Heart right ventricle (tissue), 16 donors: ENCODE measurements at regions not wholly inside any gene's neighbourhood (a gene's known extent, or its start where the extent isn't known, plus 50 kb on each side); places are given as distances from the start of the nearest gene placed in this dataset.

Experiments
- ATAC-seq, 8 donors: fragments of 200-7000 bp; cut with Tn5 transposase; one replicate each; pipeline ENCODE4 v1.9.1; 2020; ENCODE audit warnings: mild to moderate bottlenecking in 8 of 8, moderate library complexity in 8 of 8, moderate number of reproducible peaks in 1 of 8
- DNase-seq, 2 donors: peaks; one replicate each; pipeline ENCODE4 v3.0.0-alpha.2; 2020
- H3K27ac ChIP-seq, 10 donors: fragments of 200-600 bp; sonication (generic) in 2 of 10; one replicate each; pipeline versions ENCODE4 v1.5.0 to v1.8.0; 2020 to 2022; ENCODE audit warnings: mild to moderate bottlenecking in 3 of 10
- H3K27me3 ChIP-seq, 7 donors: fragments of 200-600 bp; one replicate each; pipeline ENCODE4 v1.8.0; 2021 to 2022; ENCODE audit warnings: mild to moderate bottlenecking in 2 of 7
- H3K36me3 ChIP-seq, 9 donors: fragments of 200-600 bp; sonication (generic) in 1 of 9; one replicate each; pipeline versions ENCODE4 v1.5.0 to v1.8.0; 2020 to 2022; ENCODE audit warnings: mild to moderate bottlenecking in 2 of 9
- H3K4me1 ChIP-seq, 9 donors: fragments of 200-600 bp; sonication (generic) in 1 of 9; one replicate each; pipeline versions ENCODE4 v1.5.0 to v1.8.0; 2020 to 2022; ENCODE audit warnings: mild to moderate bottlenecking in 4 of 9
- H3K4me3 ChIP-seq, 10 donors: fragments of 200-600 bp; sonication (generic) in 2 of 10; one replicate each; pipeline versions ENCODE4 v1.5.0 to v1.8.0; 2020 to 2022; ENCODE audit warnings: mild to moderate bottlenecking in 7 of 10, moderate library complexity in 2 of 10
- H3K9me3 ChIP-seq, 11 donors: fragments of 200-600 bp in 10 of 11; sonication (generic) in 2 of 11; one replicate each; pipeline versions ENCODE4 v1.5.0 to v1.8.0; 2013 to 2022; ENCODE audit warnings: mild to moderate bottlenecking in 2 of 11, control low read depth in 1 of 11, moderate library complexity in 1 of 11
- CTCF ChIP-seq, 9 donors: fragments of 200-600 bp; sonication (generic) in 2 of 9; IDR thresholded peaks; one replicate each; pipeline versions ENCODE4 v1.5.0 to v1.8.0; 2021 to 2022; ENCODE audit warnings: antibody characterized with exemption in 9 of 9, mild to moderate bottlenecking in 5 of 9, moderate library complexity in 1 of 9
- WGBS, 2 donors: extraction: QIAGEN DNeasy Blood & Tissue Kit; methylation state at CpG; one replicate each; pipeline ENCODE4 v1.1.7; 2013; ENCODE audit warnings: inconsistent platforms in 1 of 2; 5-methylcytosine and 5-hydroxymethylcytosine counted together
- intact Hi-C, 10 donors: fragments of 100-400 bp; cut with DNase I; formaldehyde crosslinking; loops; one replicate each; pipeline versions ENCODE4 v1.11.1 to v1.14.2; 2022
- donor health status: Arrhythmogenic right ventricular cardiomyopathy.
- donor health status: ischemic (EF 13 %, LVEDD 7.1; RV severe dilation, severe dysfunction).
- donor health status: healthy with polysubstance abuse.
- donor health status: DM: no; HTN: yes; CAD: no.
- donor health status: DM: no; HTN: no; CAD: no.
- donor health status: ischemic (EF 25% LVEDD 6.9; RV normal size, moderate dysfunction).
- donor health status: ischemic (EF 25% LVEDD 5.7; RV mildly dilated, moderate dysfunction).
- donor health status: healthy.
- donor health status: DM: yes; HTN: yes; CAD: no.
- donor health status: Ischemic cardiomyopathy.
- donor health status: ischemic (EF 35%, LVEDD 5.7; RV mildly dilated, moderate dysfunction).
- donor health status: nonischemic (EF 11% LVEDD 7.7; RV severe dilation, severe dysfunction).
- donor health status: DM: yes; HTN: yes; CAD: no.
- donor health status: PGD.
- donor health status: ischemic (EF 29% LVEDD 5.4; RV normal size, mild dysfunction).
- donor health status: nonischemic (EF 23%, LVEDD 6.1; RV moderate dilation, normal function).

GRCh38 chr5:124343451-124343867, 403.0 kb downstream of the ZNF608 start:
- intact Hi-C loops: loop anchor here in 1 of 10 donors (5.0 kb wide), 2 partner anchors 309 to 404 kb away; partner anchors contain the start of gene ZNF608
- H3K4me3 ChIP-seq: no peak overlapping the region
- peak overlapping the region in 1 of 10 donors; percentile 12 for H3K27ac ChIP-seq
- 82 to 86% methylated on average over 5 of the region's 5 CpGs for WGBS, 2 donors
- no peaks in the 10 kb centered on the region for H3K9me3 ChIP-seq
- no peaks in the 10 kb centered on the region for H3K27me3 ChIP-seq
- peaks cover 5 to 38% (median 28%) of the 10 kb centered on the region in 9 donors for H3K4me1 ChIP-seq
- ATAC-seq: peak in 4 of 8 donors; percentile 24 to 79 (median 48)
- DNase-seq: no peak
- H3K36me3 ChIP-seq: no peaks in the 10 kb centered on the region
- no peak for TF ChIP-seq CTCF (IDR thresholded peaks at IDR 0.05)

- no peaks in the 10 kb centered on the region for H3K9me3 ChIP-seq
- H3K4me3 ChIP-seq: no peak overlapping the region
- 82 to 83% methylated on average over 1 of the region's 1 CpG for WGBS, 2 donors
- DNase-seq (no peak), ATAC-seq (no peak)
- peaks cover 5 to 38% (median 28%) of the 10 kb centered on the region in 9 donors for H3K4me1 ChIP-seq
- TF ChIP-seq CTCF (IDR thresholded peaks at IDR 0.05): no peak
- peak overlapping the region in 1 of 10 donors; percentile 12 for H3K27ac ChIP-seq
- H3K27me3 ChIP-seq: no peaks in the 10 kb centered on the region
- intact Hi-C loops: loop anchor here in 1 of 10 donors (5.0 kb wide), 2 partner anchors 309 to 404 kb away; partner anchors contain the start of gene ZNF608
- H3K36me3 ChIP-seq: no peaks in the 10 kb centered on the region
Measured at GRCh38 chr5:124342986-124343385, 403.5 kb downstream of the ZNF608 start.

GRCh38 chr5:124342584-124342983, 403.9 kb downstream of the ZNF608 start:
- H3K27me3 ChIP-seq: no peaks in the 10 kb centered on the region
- H3K36me3 ChIP-seq: no peaks in the 10 kb centered on the region
- peak in 1 of 2 donors; percentile 13 for DNase-seq
- H3K27ac ChIP-seq: peak overlapping the region in 1 of 10 donors; percentile 25
- peaks cover 5 to 38% (median 28%) of the 10 kb centered on the region in 9 donors for H3K4me1 ChIP-seq
- no peaks in the 10 kb centered on the region for H3K9me3 ChIP-seq
- no peak for TF ChIP-seq CTCF (IDR thresholded peaks at IDR 0.05)
- intact Hi-C loops: loop anchor here in 1 of 10 donors (5.0 kb wide), 2 partner anchors 310 to 405 kb away; partner anchors contain the start of gene ZNF608
- 79 to 80% methylated on average over 7 of the region's 7 CpGs for WGBS, 2 donors
- H3K4me3 ChIP-seq: no peak overlapping the region
- peak in 2 of 8 donors; percentile 48 to 51 for ATAC-seq

GRCh38 chr5:124342027-124342471, 404.4 kb downstream of the ZNF608 start:
- H3K4me1 ChIP-seq: peaks cover 5 to 38% (median 28%) of the 10 kb centered on the region in 9 donors
- H3K27me3 ChIP-seq: no peaks in the 10 kb centered on the region
- 8 to 17% methylated on average over 1 of the region's 1 CpG for WGBS, 2 donors
- peak in 1 of 2 donors; percentile 8 for DNase-seq
- H3K4me3 ChIP-seq: no peak overlapping the region
- H3K9me3 ChIP-seq: no peaks in the 10 kb centered on the region
- peak; percentile 27 to 87 (median 80) for ATAC-seq
- TF ChIP-seq CTCF (IDR thresholded peaks at IDR 0.05): no peak
- peak overlapping the region in 3 of 10 donors; percentile 25 to 48 (median 29) for H3K27ac ChIP-seq
- H3K36me3 ChIP-seq: no peaks in the 10 kb centered on the region
- intact Hi-C loops: loop anchor here in 1 of 10 donors (5.0 kb wide), 2 partner anchors 310 to 405 kb away; partner anchors contain the start of gene ZNF608
